Natural killer cell (primary cell): ENCODE measurements at regions not wholly inside any gene's neighbourhood (a gene's known extent, or its start where the extent isn't known, plus 50 kb on each side); places are given as distances from the start of the nearest gene placed in this dataset.
"Not testable (repeated sequence)": the region's sequence is repeated elsewhere in the genome, so short reads cannot be mapped to it uniquely, and the experiment has no call there.

Experiments used
- ATAC-seq, 3 donors: fragments of 150-1000 bp in 2 of 3; fragments of 200-7000 bp in 1 of 3; cut with Tn5 transposase; 1 replicate in 1 of 3; 2 replicates in 2 of 3; pipeline ENCODE4 v1.10.0; 2021; ENCODE audit warnings: mild to moderate bottlenecking in 2 of 3, moderate library complexity in 2 of 3
- DNase-seq, 2 donors: peaks; one replicate each; pipeline versions ENCODE4 v3.0.0 to v3.0.0-alpha.2; 2013 to 2021; ENCODE audit warnings: mixed read lengths in 1 of 2
- H3K27ac ChIP-seq: one replicate; pipeline ENCODE4 v1.5.1; 2013; ENCODE audit warnings: mild to moderate bottlenecking, low read length
- H3K27me3 ChIP-seq: one replicate; pipeline ENCODE4 v1.6.1; 2013; ENCODE audit warnings: low read length; ENCODE audit not compliant: control insufficient read depth, insufficient read depth
- H3K36me3 ChIP-seq: one replicate; pipeline ENCODE4 v1.6.1; 2013; ENCODE audit warnings: low read length; ENCODE audit not compliant: control insufficient read depth, insufficient read depth
- H3K4me1 ChIP-seq: one replicate; pipeline ENCODE4 v1.6.1; 2013; ENCODE audit warnings: low read length; ENCODE audit not compliant: control insufficient read depth, insufficient read depth
- H3K4me3 ChIP-seq: one replicate; pipeline ENCODE4 v1.5.1; 2013; ENCODE audit warnings: low read length
- H3K9me3 ChIP-seq: one replicate; pipeline ENCODE4 v1.6.1; 2013; ENCODE audit warnings: low read length; ENCODE audit not compliant: control insufficient read depth, insufficient read depth
- H3K27ac Mint-ChIP-seq, 2 donors: one replicate each; pipeline ENCODE4 v1.8.0; 2022; ENCODE audit warnings: mild to moderate bottlenecking in 2 of 2, mixed read lengths in 2 of 2, moderate library complexity in 1 of 2
- H3K27me3 Mint-ChIP-seq, 2 donors: one replicate each; pipeline ENCODE4 v1.8.0; 2022; ENCODE audit warnings: low read depth in 2 of 2, mixed read lengths in 2 of 2
- H3K36me3 Mint-ChIP-seq: one replicate; pipeline ENCODE4 v1.8.0; 2022; ENCODE audit warnings: mixed read lengths
- H3K4me1 Mint-ChIP-seq, 2 donors: one replicate each; pipeline ENCODE4 v1.8.0; 2022; ENCODE audit warnings: mixed read lengths in 2 of 2
- H3K4me3 Mint-ChIP-seq: one replicate; pipeline ENCODE4 v1.8.0; 2022; ENCODE audit warnings: mild to moderate bottlenecking, moderate library complexity, mixed read lengths
- H3K9me3 Mint-ChIP-seq, 2 donors: one replicate each; pipeline ENCODE4 v1.8.0; 2022; ENCODE audit warnings: mixed read lengths in 2 of 2
- WGBS: methylation state at CpG from one replicate; pipeline ENCODE4 v1.1.7; 2013; ENCODE audit warnings: missing lambda C conversion rate; ENCODE audit not compliant: insufficient coverage; 5-methylcytosine and 5-hydroxymethylcytosine counted together
- intact Hi-C: fragments of 100-400 bp; cut with micrococcal nuclease; formaldehyde crosslinking; loops from one replicate; pipeline ENCODE4 v1.14.2; 2022
- TF ChIP-seq, protein P1 (sequence below): fragments of 200-600 bp; IDR thresholded peaks from one replicate; pipeline ENCODE4 v1.8.0; 2022; ENCODE audit warnings: antibody characterized with exemption

- intact Hi-C loops: no loop called here
- H3K27ac ChIP-seq: no peak overlapping the region
- no peak for DNase-seq
- 66% methylated on average over 2 of the region's 2 CpGs for WGBS
- no peaks in the 10 kb centered on the region for H3K4me1 Mint-ChIP-seq
- TF ChIP-seq, protein P1, sequence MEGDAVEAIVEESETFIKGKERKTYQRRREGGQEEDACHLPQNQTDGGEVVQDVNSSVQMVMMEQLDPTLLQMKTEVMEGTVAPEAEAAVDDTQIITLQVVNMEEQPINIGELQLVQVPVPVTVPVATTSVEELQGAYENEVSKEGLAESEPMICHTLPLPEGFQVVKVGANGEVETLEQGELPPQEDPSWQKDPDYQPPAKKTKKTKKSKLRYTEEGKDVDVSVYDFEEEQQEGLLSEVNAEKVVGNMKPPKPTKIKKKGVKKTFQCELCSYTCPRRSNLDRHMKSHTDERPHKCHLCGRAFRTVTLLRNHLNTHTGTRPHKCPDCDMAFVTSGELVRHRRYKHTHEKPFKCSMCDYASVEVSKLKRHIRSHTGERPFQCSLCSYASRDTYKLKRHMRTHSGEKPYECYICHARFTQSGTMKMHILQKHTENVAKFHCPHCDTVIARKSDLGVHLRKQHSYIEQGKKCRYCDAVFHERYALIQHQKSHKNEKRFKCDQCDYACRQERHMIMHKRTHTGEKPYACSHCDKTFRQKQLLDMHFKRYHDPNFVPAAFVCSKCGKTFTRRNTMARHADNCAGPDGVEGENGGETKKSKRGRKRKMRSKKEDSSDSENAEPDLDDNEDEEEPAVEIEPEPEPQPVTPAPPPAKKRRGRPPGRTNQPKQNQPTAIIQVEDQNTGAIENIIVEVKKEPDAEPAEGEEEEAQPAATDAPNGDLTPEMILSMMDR: no peak
- H3K9me3 Mint-ChIP-seq: peaks cover 10 to 12% of the 10 kb centered on the region in 2 donors
- no peaks in the 10 kb centered on the region for H3K27me3 Mint-ChIP-seq
- no peak for ATAC-seq
- peaks cover 7% of the 10 kb centered on the region for H3K36me3 Mint-ChIP-seq
- no peak overlapping the region for H3K4me3 Mint-ChIP-seq
- H3K4me3 ChIP-seq: no peak overlapping the region
- H3K36me3 ChIP-seq: no peaks in the 10 kb centered on the region
- no peaks in the 10 kb centered on the region for H3K27me3 ChIP-seq
- no peaks in the 10 kb centered on the region for H3K4me1 ChIP-seq
- no peak overlapping the region for H3K27ac Mint-ChIP-seq
- no peaks in the 10 kb centered on the region for H3K9me3 ChIP-seq
Measured at GRCh38 chr7:81143856-81144255, 225.0 kb upstream of the SEMA3C start.

GRCh38 chr7:81141257-81142205, 222.7 kb upstream of the SEMA3C start:
- ATAC-seq, H3K27ac Mint-ChIP-seq, DNase-seq, H3K36me3 ChIP-seq, H3K27me3 ChIP-seq, H3K4me1 Mint-ChIP-seq, H3K4me1 ChIP-seq, H3K4me3 Mint-ChIP-seq, H3K4me3 ChIP-seq, H3K27ac ChIP-seq, H3K9me3 ChIP-seq, intact Hi-C loops, H3K27me3 Mint-ChIP-seq: not testable (repeated sequence)
- 95% methylated on average over 43 of the region's 45 CpGs for WGBS
- Mint-ChIP-seq H3K36me3 (peaks cover 10% of the 10 kb centered on the region), H3K9me3 (peaks cover 15 to 16% of the 10 kb centered on the region in 2 donors)

DNA sequence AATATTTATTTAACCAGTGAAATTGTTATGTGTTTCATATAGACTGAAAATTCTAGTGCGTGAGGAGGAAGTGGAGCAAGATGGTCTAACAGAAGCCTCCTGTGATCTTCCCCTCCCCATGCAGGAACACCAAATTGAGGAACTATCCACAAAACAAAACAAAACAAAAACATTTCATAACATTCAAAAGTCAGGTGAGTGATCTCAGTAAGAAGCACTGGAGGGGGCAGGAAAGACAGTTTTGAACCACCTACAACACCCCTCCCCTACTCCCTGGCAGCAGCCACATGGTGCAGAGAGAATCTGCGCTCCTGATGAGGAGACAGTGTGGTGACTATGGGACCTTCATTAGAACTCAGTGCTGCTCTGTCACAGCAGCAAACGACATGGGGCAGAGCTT, 221.9 kb upstream of the SEMA3C start:
- Histone ChIP-seq H3K36me3 (no peaks in the 10 kb centered on the region), H3K27me3 (no peaks in the 10 kb centered on the region), H3K27ac (no peak overlapping the region), H3K9me3 (peaks cover 6% of the 10 kb centered on the region), H3K4me3 (no peak overlapping the region), H3K4me1 (no peaks in the 10 kb centered on the region)
- peaks cover 12 to 13% of the 10 kb centered on the region in 2 donors for H3K9me3 Mint-ChIP-seq
- intact Hi-C loops: no loop called here
- WGBS: 49% methylated on average over 2 of the region's 3 CpGs
- ATAC-seq (peak in 1 of 3 donors; percentile 58), DNase-seq (no peak)
- H3K4me1 Mint-ChIP-seq: no peaks in the 10 kb centered on the region
- no peak overlapping the region for H3K27ac Mint-ChIP-seq
- H3K36me3 Mint-ChIP-seq: peaks cover 10% of the 10 kb centered on the region
- TF ChIP-seq, protein P1: no peak
- no peaks in the 10 kb centered on the region for H3K27me3 Mint-ChIP-seq
- no peak overlapping the region for H3K4me3 Mint-ChIP-seq

DNA sequence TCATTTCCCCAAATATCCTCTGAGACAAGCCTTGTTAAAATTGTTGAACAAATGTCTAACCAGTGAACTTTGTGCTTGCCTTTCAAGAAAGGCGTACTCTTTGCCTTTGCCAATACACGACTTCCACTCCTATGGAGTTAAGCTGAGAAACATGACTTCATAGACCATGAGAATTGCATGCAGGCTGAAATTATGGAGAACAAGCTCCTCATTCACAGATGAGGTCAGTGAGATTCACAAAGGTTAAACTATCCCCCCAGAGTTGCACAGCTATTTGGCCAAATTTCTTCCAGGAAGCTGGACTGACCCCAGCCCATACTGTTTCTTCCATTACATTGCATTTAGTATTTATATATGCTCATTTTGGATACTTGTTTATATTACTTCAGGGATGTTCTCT, 221.4 kb upstream of the SEMA3C start:
- no peaks in the 10 kb centered on the region for H3K4me1 ChIP-seq
- ATAC-seq: no peak
- DNase-seq: no peak
- peaks cover 11 to 12% of the 10 kb centered on the region in 2 donors for H3K9me3 Mint-ChIP-seq
- no peaks in the 10 kb centered on the region for H3K27me3 ChIP-seq
- H3K27me3 Mint-ChIP-seq: no peaks in the 10 kb centered on the region
- intact Hi-C loops: no loop called here
- peaks cover 6% of the 10 kb centered on the region for H3K9me3 ChIP-seq
- H3K27ac Mint-ChIP-seq: no peak overlapping the region
- TF ChIP-seq, protein P1: no peak
- H3K4me1 Mint-ChIP-seq: no peaks in the 10 kb centered on the region
- WGBS: 94% methylated on average over 2 of the region's 2 CpGs
- no peak overlapping the region for H3K4me3 Mint-ChIP-seq
- no peaks in the 10 kb centered on the region for H3K36me3 ChIP-seq
- no peak overlapping the region for H3K27ac ChIP-seq
- H3K4me3 ChIP-seq: no peak overlapping the region
- peaks cover 10% of the 10 kb centered on the region for H3K36me3 Mint-ChIP-seq
